Fibroblast of villous mesenchyme (primary cell): ENCODE measurements at regions not wholly inside any gene's neighbourhood (a gene's known extent, or its start where the extent isn't known, plus 50 kb on each side); places are given as distances from the start of the nearest gene placed in this dataset.

Experiments used
- DNase-seq: peaks from one replicate; pipeline ENCODE4 v3.0.0-alpha.2; 2010; ENCODE audit warnings: low read depth
- H3K4me3 ChIP-seq: 2 replicates; pipeline ENCODE4 v1.5.1; 2011; ENCODE audit warnings: low read depth, mild to moderate bottlenecking, low read length
- TF ChIP-seq, protein P1 (sequence below): IDR thresholded peaks from 2 replicates; pipeline ENCODE4 v1.5.1; 2012; ENCODE audit warnings: low read depth, mild to moderate bottlenecking, low read length; ENCODE audit not compliant: insufficient read depth

DNA sequence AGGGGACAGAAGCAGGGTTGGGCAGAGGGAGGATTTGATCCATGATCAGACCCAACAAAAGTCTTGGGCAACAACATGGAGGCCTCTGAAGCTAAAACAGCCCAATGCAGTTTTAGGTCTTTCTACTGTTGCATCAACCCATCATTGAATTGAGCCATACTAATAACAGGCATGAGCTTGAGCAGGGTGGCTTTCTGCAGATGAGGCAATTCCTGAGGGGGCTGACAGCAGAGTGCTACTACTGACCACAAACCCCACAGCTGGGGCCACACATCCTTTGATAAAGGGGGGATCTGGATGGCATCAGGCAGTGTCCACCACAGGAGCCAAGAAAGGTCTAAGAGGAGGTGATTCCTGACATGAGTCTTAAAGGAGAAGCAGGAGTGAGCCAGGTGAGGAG lies 517.0 kb upstream of the PPP2R3A start:
- no peak overlapping the region for H3K4me3 ChIP-seq
- TF ChIP-seq, protein P1, sequence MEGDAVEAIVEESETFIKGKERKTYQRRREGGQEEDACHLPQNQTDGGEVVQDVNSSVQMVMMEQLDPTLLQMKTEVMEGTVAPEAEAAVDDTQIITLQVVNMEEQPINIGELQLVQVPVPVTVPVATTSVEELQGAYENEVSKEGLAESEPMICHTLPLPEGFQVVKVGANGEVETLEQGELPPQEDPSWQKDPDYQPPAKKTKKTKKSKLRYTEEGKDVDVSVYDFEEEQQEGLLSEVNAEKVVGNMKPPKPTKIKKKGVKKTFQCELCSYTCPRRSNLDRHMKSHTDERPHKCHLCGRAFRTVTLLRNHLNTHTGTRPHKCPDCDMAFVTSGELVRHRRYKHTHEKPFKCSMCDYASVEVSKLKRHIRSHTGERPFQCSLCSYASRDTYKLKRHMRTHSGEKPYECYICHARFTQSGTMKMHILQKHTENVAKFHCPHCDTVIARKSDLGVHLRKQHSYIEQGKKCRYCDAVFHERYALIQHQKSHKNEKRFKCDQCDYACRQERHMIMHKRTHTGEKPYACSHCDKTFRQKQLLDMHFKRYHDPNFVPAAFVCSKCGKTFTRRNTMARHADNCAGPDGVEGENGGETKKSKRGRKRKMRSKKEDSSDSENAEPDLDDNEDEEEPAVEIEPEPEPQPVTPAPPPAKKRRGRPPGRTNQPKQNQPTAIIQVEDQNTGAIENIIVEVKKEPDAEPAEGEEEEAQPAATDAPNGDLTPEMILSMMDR: no peak
- no peak for DNase-seq

DNA sequence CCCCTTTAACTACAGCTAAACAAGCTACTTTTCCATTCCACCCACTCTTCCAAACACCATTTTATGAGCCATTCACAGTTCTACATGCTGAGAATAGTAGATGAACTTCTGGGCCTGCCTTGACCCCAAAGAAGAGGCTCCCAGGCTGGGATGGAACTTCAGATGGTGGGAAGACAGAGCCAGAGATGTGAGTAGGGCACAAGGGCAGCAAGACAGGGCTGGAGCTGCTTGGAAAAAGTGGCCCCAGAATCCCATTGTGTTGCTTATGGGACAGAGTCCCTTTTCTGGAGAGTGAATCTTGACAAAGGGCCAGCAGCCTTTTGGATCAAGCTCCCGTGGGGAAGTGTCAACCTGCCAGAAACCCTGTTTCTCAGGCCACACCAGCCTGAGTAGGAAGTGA lies 516.5 kb upstream of the PPP2R3A start:
- H3K4me3 ChIP-seq: no peak overlapping the region
- DNase-seq: no peak
- TF ChIP-seq, protein P1: no peak

DNA sequence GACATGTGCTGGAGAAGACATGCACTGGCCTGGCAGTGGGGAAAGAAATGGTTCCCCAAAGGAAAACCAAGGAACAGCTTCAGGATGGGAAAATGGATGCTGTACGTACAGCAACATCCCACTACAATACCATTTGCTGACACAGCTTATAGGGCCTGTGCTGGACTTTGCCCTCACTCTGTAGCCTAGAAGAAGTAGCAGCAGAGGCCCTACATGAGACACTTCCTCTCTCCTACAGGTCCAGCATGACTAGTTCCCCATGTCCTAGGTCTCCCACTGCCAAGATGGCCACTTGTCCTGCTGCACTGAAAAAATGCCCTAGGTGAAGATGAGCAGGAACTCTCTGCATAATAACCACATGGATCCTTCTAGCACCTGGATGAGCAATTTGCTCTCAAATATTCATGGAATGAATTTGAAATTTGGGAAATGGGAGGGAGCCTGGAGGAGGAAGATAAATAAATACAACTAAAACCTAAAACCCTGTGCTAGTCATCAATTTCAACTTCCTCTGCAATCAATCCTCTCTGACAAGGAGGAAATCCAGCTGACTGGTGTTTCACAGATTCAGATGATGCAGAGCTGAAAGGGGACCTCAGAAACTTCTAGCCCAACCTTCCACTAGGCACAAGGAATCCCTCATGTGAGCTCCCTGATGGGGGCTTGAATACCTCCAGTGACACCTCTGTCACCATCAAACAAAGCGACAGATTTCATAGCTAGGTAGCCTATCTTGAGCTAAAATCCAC lies 514.3 kb upstream of the PPP2R3A start:
- DNase-seq: no peak
- TF ChIP-seq, protein P1: no peak
- no peak overlapping the region for H3K4me3 ChIP-seq

DNA sequence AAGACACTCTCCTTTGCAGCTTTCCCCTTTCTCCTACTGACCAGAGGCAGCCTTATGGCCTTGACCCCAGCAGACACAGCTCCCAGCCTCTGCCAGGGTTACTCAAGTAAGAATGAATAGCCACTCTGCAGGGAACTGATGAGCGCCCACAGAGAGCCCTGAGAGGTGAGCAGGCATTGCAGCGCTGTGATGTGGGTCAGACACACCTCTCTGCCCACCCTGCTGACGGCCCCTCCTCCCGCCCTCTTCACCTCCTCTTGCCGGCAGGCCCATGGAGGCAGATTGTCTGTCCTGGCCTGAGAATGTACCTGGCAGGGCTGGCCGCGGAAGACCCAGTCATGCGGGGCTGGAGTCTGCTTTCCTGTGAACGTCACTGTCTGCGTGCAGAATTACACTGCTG lies 512.6 kb upstream of the PPP2R3A start:
- TF ChIP-seq, protein P1: no peak
- no peak for DNase-seq
- no peak overlapping the region for H3K4me3 ChIP-seq

DNA sequence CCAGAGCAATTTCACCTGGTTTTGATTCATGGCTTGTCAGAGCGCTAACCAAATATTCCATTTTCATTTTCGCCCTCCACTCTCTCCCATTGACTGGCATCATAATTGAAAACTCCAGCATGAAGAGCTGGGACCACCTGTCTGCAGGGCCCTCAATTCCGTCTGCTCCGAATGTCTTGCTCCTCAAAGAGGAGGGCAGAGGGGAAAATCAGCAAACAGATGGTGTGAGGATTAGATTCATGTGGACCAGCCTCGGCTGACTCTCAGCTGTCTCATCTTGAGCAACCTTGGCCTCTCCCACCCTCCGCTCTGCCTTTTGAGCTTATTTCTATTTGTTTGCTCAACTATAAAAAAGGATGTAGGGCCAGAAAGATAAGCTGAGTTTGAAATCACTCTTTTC lies 512.2 kb upstream of the PPP2R3A start:
- no peak for DNase-seq
- H3K4me3 ChIP-seq: no peak overlapping the region
- TF ChIP-seq, protein P1: no peak

DNA sequence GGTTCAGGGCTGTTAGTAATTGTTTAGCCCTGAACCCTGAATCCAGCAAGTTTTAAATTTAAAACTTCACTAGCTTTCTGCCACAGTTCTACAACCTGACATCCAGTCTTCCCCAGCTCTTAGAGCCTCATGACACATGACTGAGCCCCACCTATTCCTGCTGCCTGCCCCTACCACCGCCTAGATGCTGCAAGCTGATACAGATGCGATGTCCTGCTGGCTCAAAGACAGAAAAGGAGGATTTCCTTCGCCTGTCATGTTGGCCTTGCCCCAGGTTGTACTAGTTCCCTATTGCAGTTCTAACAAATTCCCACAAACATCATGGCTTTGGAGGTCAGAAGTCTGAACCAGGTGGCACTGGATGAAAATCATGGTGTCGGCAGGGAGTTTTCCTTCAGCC lies 510.6 kb upstream of the PPP2R3A start:
- no peak for DNase-seq
- TF ChIP-seq, protein P1: no peak
- no peak overlapping the region for H3K4me3 ChIP-seq
